K562 (cell line): ENCODE measurements at regions not wholly inside any gene's neighbourhood (a gene's known extent, or its start where the extent isn't known, plus 50 kb on each side); places are given as distances from the start of the nearest gene placed in this dataset.

Experiments
- ATAC-seq: fragments of 200-7000 bp; cut with Tn5 transposase; 3 replicates; pipeline ENCODE4 v1.9.1; 2020; ENCODE audit warnings: moderate library complexity
- BruUV-seq: library from RNA; stranded (reverse); fragments of 400-500 nt; replicated peaks from 2 replicates; lab custom pipeline; 2021; lab: Mats Ljungman, UMichigan
- CTCF ChIA-PET: fragments of 300-600 bp; formaldehyde crosslinking; extraction: SDS; loops from one replicate; lab custom pipeline; 2021; ENCODE audit warnings: low intra/inter-chr PET ratio; lab: Yijun Ruan, JAX
- POLR2A ChIA-PET: fragments of 300-600, 350-650 bp; sonication (Branson Sonifier 250); formaldehyde crosslinking; extraction: SDS; loops from one replicate; lab custom pipeline; 2021; ENCODE audit warnings: antibody characterized with exemption, inconsistent platforms; lab: Yijun Ruan, JAX
- DNase-seq, 4 experiments: peaks; one replicate each; pipeline versions ENCODE4 v3.0.0 to v3.0.0-alpha.2; 2011 to 2018; ENCODE audit warnings: low spot score in 3 of 4, mixed read lengths in 3 of 4; ENCODE audit errors: extremely low read depth in 1 of 4
- FAIRE-seq: peaks from 2 replicates; lab custom pipeline; 2011; peaks lifted over from hg19 to GRCh38; lab: Jason Lieb, UNC
- H2AFZ ChIP-seq: 2 replicates; pipeline ENCODE4 v1.6.0; 2011; ENCODE audit warnings: low read depth, low read length, control low read depth, inconsistent platforms
- H3K27ac ChIP-seq: fragments of 200-600 bp; 3 replicates; pipeline ENCODE4 v1.8.0; 2011; ENCODE audit warnings: low read depth, mild to moderate bottlenecking, control low read depth, inconsistent platforms, low read length, moderate library complexity, mixed read lengths; ENCODE audit errors: extremely low read depth
- H3K27me3 ChIP-seq, 2 experiments: fragments of 300-600 bp in 1 of 2; 2 replicates in 1 of 2; 3 replicates in 1 of 2; pipeline versions ENCODE4 v1.6.0 to v1.8.0; 2011; ENCODE audit warnings: inconsistent platforms in 2 of 2, low read length in 2 of 2, mild to moderate bottlenecking in 1 of 2, mixed read lengths in 1 of 2, moderate library complexity in 1 of 2; ENCODE audit not compliant: control insufficient read depth in 2 of 2, insufficient read depth in 2 of 2
- H3K36me3 ChIP-seq: fragments of 300-600 bp; 3 replicates; pipeline ENCODE4 v1.8.0; 2011; ENCODE audit warnings: mild to moderate bottlenecking, low read length, inconsistent platforms; ENCODE audit not compliant: control insufficient read depth, insufficient read depth
- H3K4me1 ChIP-seq, 2 experiments: fragments of 200-600 bp in 1 of 2; replicated peaks in 1 of 2; 2 replicates in 1 of 2; 3 replicates in 1 of 2; pipeline versions ENCODE4 v1.5.1 to v1.8.0; 2011; ENCODE audit warnings: inconsistent platforms in 2 of 2, low read length in 2 of 2, mild to moderate bottlenecking in 1 of 2, mixed read lengths in 1 of 2, moderate library complexity in 1 of 2; ENCODE audit not compliant: control insufficient read depth in 2 of 2, insufficient read depth in 2 of 2
- H3K4me2 ChIP-seq: 2 replicates; pipeline ENCODE4 v1.6.1; 2011; ENCODE audit warnings: low read length, control low read depth, inconsistent platforms, mixed read lengths; ENCODE audit not compliant: insufficient read depth
- H3K4me3 ChIP-seq: fragments of 200-600 bp; sonication (generic), shearing (Covaris generic); 2 replicates; pipeline ENCODE4 v1.5.1; 2016; ENCODE audit warnings: control low read depth, inconsistent platforms
- H3K79me2 ChIP-seq: fragments of 200-600 bp; 3 replicates; pipeline ENCODE4 v1.8.0; 2011; ENCODE audit warnings: low read length, inconsistent platforms; ENCODE audit not compliant: control insufficient read depth, insufficient read depth
- H3K9ac ChIP-seq, 2 experiments: 2 replicates each; pipeline versions ENCODE4 v1.6.0 to v1.6.1; 2011; ENCODE audit warnings: low read depth in 2 of 2, low read length in 2 of 2, control low read depth in 1 of 2, inconsistent platforms in 1 of 2, mild to moderate bottlenecking in 1 of 2, mixed read lengths in 1 of 2; ENCODE audit not compliant: insufficient read depth in 1 of 2
- H3K9me1 ChIP-seq: one replicate; pipeline ENCODE4 v1.6.0; 2011; ENCODE audit warnings: inconsistent platforms, mild to moderate bottlenecking, low read length, moderate library complexity; ENCODE audit not compliant: control insufficient read depth, insufficient read depth
- H3K9me3 ChIP-seq: replicated peaks from 2 replicates; pipeline ENCODE4 v1.5.1; 2011; ENCODE audit warnings: low read depth, low read length, inconsistent platforms; ENCODE audit not compliant: control insufficient read depth, insufficient read depth
- H4K20me1 ChIP-seq: replicated peaks from 2 replicates; pipeline ENCODE4 v1.6.1; 2011; ENCODE audit warnings: low read length, inconsistent platforms, mixed read lengths; ENCODE audit not compliant: control insufficient read depth, insufficient read depth
- CAMTA2 ChIP-seq: fragments of 250-450 bp; sonication (Bioruptor Pico); conservative IDR thresholded peaks from 2 replicates; pipeline ENCODE4 v1.5.1; 2022
- CCAR2 ChIP-seq: fragments of 200-400 bp; formaldehyde crosslinking; IDR thresholded peaks from 2 replicates; pipeline ENCODE4 v1.6.1; 2017; ENCODE audit warnings: mild to moderate bottlenecking, low read depth, low read length
- CEBPB ChIP-seq: fragments of 450-650 bp; IDR thresholded peaks from 2 replicates; pipeline ENCODE4 v1.6.1; 2016; ENCODE audit warnings: missing genetic modification characterization, missing compliant biosample characterization
- EWSR1 ChIP-seq: fragments of 450-650 bp; IDR thresholded peaks from 2 replicates; pipeline ENCODE4 v1.6.1; 2018; ENCODE audit warnings: borderline replicate concordance, mild to moderate bottlenecking, low read depth, moderate library complexity; ENCODE audit not compliant: partially characterized antibody
- FUS ChIP-seq: fragments of 200-400 bp; formaldehyde crosslinking; optimal IDR thresholded peaks from 2 replicates; pipeline ENCODE3; 2017; ENCODE audit warnings: low read depth, low read length
- HDAC6 ChIP-seq: IDR thresholded peaks from 2 replicates; pipeline ENCODE4 v1.6.1; 2012; ENCODE audit warnings: low read depth, mild to moderate bottlenecking, control low read depth, inconsistent platforms, low read length, moderate library complexity
- HEY1 ChIP-seq: fragments of 250-450 bp; sonication (Bioruptor Pico); IDR thresholded peaks from 2 replicates; pipeline ENCODE4 v1.5.0; 2020; ENCODE audit warnings: mild to moderate bottlenecking, moderate library complexity, borderline replicate concordance
- ILF3 ChIP-seq: fragments of 450-650 bp; IDR thresholded peaks from 2 replicates; pipeline ENCODE4 v1.6.1; 2018; ENCODE audit warnings: antibody characterized with exemption, mild to moderate bottlenecking, moderate library complexity, borderline replicate concordance
- ZBTB7A ChIP-seq: IDR thresholded peaks from 2 replicates; pipeline ENCODE4 v1.6.1; 2011; ENCODE audit warnings: low read depth, mild to moderate bottlenecking, low read length, moderate library complexity, borderline replicate concordance; ENCODE audit not compliant: control insufficient read depth
- ZNF384 ChIP-seq: IDR thresholded peaks from 2 replicates; pipeline ENCODE4 v1.6.1; 2012; ENCODE audit warnings: low read depth, low read length, improper control_type of control experiment
- WGBS: fragments of 100-300 bp; shearing (Covaris generic); methylation state at CpG from one replicate; pipeline ENCODE4 v1.1.6; 2016; ENCODE audit warnings: low coverage, mixed read lengths; ENCODE audit not compliant: insufficient coverage; ENCODE audit errors: missing lambda C conversion rate; 5-methylcytosine and 5-hydroxymethylcytosine counted together
- in situ Hi-C: fragments of 300-500 bp; cut with MboI; formaldehyde crosslinking; loops from 4 replicates; pipeline ENCODE4 v1.15.0; 2018; ENCODE audit warnings: inconsistent platforms, mixed read lengths
- intact Hi-C: fragments of 100-400 bp; cut with micrococcal nuclease; formaldehyde crosslinking; loops from 2 replicates; pipeline ENCODE4 v1.14.2; 2022
- TF ChIP-seq, protein P1 (sequence below): sonication (generic); formaldehyde crosslinking; IDR thresholded peaks from 2 replicates; pipeline ENCODE4 v1.8.1; 2022; ENCODE audit warnings: missing genetic modification reagents
- TF ChIP-seq, protein P2 (sequence below): fragments of 450-650 bp; IDR thresholded peaks from 2 replicates; pipeline ENCODE4 v1.6.1; 2018; ENCODE audit not compliant: partially characterized antibody
- TF ChIP-seq, protein P3 (sequence below): fragments of 450-650 bp; conservative IDR thresholded peaks from 2 replicates; pipeline ENCODE4 v1.6.1; 2016; ENCODE audit warnings: missing genetic modification characterization, low read depth, mild to moderate bottlenecking, control low read depth, missing compliant biosample characterization

DNA sequence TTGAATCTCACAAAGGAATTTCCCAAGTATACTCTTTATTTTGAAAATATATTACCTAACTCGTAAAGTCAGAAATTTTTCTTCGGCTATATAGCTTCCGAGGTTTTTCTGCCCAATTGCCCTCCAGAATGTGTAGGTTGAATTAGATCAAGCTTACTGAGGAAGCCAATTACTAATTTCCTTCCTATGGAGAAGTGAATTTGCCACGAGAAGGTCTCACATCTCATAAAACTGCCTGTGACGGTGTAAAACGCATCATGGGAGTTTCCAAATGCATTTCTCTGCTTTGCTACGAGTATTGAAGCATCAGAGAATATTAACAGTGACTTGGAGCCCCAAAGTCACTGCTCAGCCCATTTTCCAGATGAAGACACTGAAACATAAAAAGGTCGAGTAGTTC is 262.3 kb downstream of the PTBP2 start (continued):
- TF ChIP-seq CCAR2 (no peak), HDAC6 (no peak), CEBPB (tag) (no peak), ZBTB7A (no peak), EWSR1 (no peak), ILF3 (no peak)

DNA sequence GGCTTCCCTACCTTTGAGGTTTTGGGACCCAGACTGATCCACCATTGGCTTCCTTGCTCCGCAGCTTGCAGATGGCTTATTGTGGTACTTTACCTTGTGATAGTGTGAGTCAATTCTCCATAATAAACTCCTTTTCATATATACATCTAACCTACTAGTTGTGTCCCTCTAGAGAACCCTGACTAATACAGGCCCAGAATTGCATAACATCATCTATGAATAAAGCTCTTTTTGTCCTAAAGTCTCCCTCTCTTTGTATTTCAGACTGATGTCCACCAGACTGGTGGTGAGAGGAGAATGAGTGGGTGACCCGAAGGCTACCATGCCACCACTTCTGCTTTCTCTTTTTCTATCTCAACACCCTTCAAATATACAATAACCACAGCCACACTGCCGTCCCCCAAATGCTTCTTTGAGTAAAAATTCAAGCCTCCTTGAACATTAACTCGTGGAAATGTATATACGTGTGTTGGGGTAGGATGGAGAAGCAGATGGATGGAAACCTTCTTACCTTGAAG is 265.7 kb downstream of the PTBP2 start:
- Histone ChIP-seq H2AFZ (no peak overlapping the region), H3K4me1 (no peaks in the 10 kb centered on the region), H3K36me3 (no peaks in the 10 kb centered on the region), H3K79me2 (no peaks in the 10 kb centered on the region), H3K27me3 (no peaks in the 10 kb centered on the region), H3K4me2 (no peak overlapping the region), H3K9me3 (no peaks in the 10 kb centered on the region), H3K27ac (no peak overlapping the region), H4K20me1 (no peaks in the 10 kb centered on the region), H3K4me3 (no peak overlapping the region), H3K9ac (no peak overlapping the region), H3K9me1 (no peaks in the 10 kb centered on the region)
- ATAC-seq (no peak), FAIRE-seq (no peak), DNase-seq (no peak)
- ChIA-PET CTCF (no interaction called here), POLR2A (no interaction called here)
- no TSS peak for BruUV-seq
- intact Hi-C loops (no loop called here), in situ Hi-C loops (no loop called here)
- 0% methylated on average over 5 of the region's 5 CpGs for WGBS
- TF ChIP-seq HEY1 (CRISPR knock-in tag): no peak
- TF ChIP-seq, protein P1, sequence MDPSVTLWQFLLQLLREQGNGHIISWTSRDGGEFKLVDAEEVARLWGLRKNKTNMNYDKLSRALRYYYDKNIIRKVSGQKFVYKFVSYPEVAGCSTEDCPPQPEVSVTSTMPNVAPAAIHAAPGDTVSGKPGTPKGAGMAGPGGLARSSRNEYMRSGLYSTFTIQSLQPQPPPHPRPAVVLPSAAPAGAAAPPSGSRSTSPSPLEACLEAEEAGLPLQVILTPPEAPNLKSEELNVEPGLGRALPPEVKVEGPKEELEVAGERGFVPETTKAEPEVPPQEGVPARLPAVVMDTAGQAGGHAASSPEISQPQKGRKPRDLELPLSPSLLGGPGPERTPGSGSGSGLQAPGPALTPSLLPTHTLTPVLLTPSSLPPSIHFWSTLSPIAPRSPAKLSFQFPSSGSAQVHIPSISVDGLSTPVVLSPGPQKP (CRISPR knock-in tag): no peak
- TF ChIP-seq, protein P2, sequence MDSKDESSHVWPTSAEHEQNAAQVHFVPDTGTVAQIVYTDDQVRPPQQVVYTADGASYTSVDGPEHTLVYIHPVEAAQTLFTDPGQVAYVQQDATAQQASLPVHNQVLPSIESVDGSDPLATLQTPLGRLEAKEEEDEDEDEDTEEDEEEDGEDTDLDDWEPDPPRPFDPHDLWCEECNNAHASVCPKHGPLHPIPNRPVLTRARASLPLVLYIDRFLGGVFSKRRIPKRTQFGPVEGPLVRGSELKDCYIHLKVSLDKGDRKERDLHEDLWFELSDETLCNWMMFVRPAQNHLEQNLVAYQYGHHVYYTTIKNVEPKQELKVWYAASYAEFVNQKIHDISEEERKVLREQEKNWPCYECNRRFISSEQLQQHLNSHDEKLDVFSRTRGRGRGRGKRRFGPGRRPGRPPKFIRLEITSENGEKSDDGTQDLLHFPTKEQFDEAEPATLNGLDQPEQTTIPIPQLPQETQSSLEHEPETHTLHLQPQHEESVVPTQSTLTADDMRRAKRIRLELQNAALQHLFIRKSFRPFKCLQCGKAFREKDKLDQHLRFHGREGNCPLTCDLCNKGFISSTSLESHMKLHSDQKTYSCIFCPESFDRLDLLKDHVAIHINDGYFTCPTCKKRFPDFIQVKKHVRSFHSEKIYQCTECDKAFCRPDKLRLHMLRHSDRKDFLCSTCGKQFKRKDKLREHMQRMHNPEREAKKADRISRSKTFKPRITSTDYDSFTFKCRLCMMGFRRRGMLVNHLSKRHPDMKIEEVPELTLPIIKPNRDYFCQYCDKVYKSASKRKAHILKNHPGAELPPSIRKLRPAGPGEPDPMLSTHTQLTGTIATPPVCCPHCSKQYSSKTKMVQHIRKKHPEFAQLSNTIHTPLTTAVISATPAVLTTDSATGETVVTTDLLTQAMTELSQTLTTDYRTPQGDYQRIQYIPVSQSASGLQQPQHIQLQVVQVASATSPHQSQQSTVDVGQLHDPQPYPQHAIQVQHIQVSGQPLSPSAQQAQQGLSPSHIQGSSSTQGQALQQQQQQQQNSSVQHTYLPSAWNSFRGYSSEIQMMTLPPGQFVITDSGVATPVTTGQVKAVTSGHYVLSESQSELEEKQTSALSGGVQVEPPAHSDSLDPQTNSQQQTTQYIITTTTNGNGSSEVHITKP: no peak
- no peak for TF ChIP-seq ZNF384
- no peak for TF ChIP-seq FUS
- TF ChIP-seq CAMTA2 (CRISPR knock-in tag): no peak
- TF ChIP-seq, protein P3, sequence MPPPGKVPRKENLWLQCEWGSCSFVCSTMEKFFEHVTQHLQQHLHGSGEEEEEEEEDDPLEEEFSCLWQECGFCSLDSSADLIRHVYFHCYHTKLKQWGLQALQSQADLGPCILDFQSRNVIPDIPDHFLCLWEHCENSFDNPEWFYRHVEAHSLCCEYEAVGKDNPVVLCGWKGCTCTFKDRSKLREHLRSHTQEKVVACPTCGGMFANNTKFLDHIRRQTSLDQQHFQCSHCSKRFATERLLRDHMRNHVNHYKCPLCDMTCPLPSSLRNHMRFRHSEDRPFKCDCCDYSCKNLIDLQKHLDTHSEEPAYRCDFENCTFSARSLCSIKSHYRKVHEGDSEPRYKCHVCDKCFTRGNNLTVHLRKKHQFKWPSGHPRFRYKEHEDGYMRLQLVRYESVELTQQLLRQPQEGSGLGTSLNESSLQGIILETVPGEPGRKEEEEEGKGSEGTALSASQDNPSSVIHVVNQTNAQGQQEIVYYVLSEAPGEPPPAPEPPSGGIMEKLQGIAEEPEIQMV: no peak
